Erythroblast (primary cell): ENCODE measurements at regions not wholly inside any gene's neighbourhood (a gene's known extent, or its start where the extent isn't known, plus 50 kb on each side); places are given as distances from the start of the nearest gene placed in this dataset.

Source experiments
- GATA1 ChIP-seq: IDR thresholded peaks from 2 replicates; pipeline ENCODE4 v1.6.1; 2011; ENCODE audit warnings: low read depth, mild to moderate bottlenecking, control low read depth, low read length, moderate library complexity
- POLR2A ChIP-seq: IDR thresholded peaks from 2 replicates; pipeline ENCODE4 v1.6.1; 2011; ENCODE audit warnings: mild to moderate bottlenecking, low read length

DNA sequence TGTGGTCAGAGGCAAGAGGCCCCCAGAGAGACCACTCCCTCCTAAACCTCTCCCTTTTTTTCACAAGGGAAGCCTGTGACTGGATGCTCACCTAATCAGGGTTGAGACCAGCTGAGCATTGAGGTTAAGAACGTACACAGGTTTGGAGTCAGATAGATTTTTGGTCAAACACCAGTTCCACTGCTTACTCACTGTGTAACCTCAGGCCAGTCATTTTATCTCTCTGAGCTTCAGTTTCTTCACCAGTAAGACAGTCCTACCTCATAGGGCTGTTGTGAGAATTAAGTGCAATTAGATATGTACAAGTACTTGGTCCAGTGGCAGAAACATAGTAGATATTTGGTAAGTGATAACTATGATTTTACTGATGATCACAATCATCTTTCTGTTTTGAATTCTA is 256.8 kb downstream of the CDK5RAP2 start:
- TF ChIP-seq POLR2A (no peak), GATA1 (no peak)
